ENCODE measurements at regions not wholly inside any gene's neighbourhood (a gene's known extent, or its start where the extent isn't known, plus 50 kb on each side); places are given as distances from the start of the nearest gene placed in this dataset.
"Not testable (repeated sequence)": the region's sequence is repeated elsewhere in the genome, so short reads cannot be mapped to it uniquely, and the experiment has no call there.

- no peak overlapping the region for H3K4me3 Mint-ChIP-seq (ENCODE audit: unreplicated experiment)
- no peaks in the 10 kb centered on the region for H3K27me3 Mint-ChIP-seq (ENCODE audit: unreplicated experiment)
- no peak for DNase-seq (ENCODE audit: extremely low spot score, unreplicated experiment)
- no peak overlapping the region for H3K27ac Mint-ChIP-seq (ENCODE audit: unreplicated experiment)
- TF ChIP-seq CTCF (IDR thresholded peaks at IDR 0.05): no peak
- no peaks in the 10 kb centered on the region for H3K36me3 Mint-ChIP-seq (ENCODE audit: unreplicated experiment)
- peaks cover 10% of the 10 kb centered on the region for H3K9me3 Mint-ChIP-seq (ENCODE audit: unreplicated experiment)
- no peaks in the 10 kb centered on the region for H3K4me1 Mint-ChIP-seq (ENCODE audit: unreplicated experiment)
Measured at GRCh38 chr2:4914551-4914950, 777.6 kb upstream of the SOX11 start.

GRCh38 chr2:4915357-4915756 lies 776.8 kb upstream of the SOX11 start:
- no peaks in the 10 kb centered on the region for H3K36me3 Mint-ChIP-seq (ENCODE audit: unreplicated experiment)
- H3K27me3 Mint-ChIP-seq (ENCODE audit: unreplicated experiment): no peaks in the 10 kb centered on the region
- no peak overlapping the region for H3K4me3 Mint-ChIP-seq (ENCODE audit: unreplicated experiment)
- no peaks in the 10 kb centered on the region for H3K4me1 Mint-ChIP-seq (ENCODE audit: unreplicated experiment)
- no peak for TF ChIP-seq CTCF (IDR thresholded peaks at IDR 0.05)
- no peak overlapping the region for H3K27ac Mint-ChIP-seq (ENCODE audit: unreplicated experiment)
- H3K9me3 Mint-ChIP-seq (ENCODE audit: unreplicated experiment): peaks cover 10% of the 10 kb centered on the region
- DNase-seq (ENCODE audit: extremely low spot score, unreplicated experiment): no peak

DNA sequence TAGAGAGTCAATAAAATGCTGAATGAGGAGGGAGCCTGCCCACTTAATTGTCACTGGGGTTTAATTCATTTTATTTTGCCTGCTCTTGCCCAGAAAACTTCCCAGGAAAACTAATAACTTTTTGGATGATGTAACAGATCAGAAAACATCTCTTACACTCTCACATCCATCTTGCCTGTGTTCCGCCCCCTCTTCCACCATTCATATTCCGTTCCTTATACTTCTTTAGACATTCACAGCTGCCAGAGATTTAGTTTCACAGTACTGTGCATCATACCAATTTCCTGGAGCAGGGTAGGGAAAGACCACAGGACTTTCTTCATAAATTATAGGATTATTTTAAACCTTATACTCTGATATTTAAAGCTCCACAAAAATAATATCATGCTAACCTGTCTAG lies 776.1 kb upstream of the SOX11 start:
- no peak overlapping the region for H3K27ac Mint-ChIP-seq (ENCODE audit: unreplicated experiment)
- H3K27me3 Mint-ChIP-seq (ENCODE audit: unreplicated experiment): no peaks in the 10 kb centered on the region
- H3K36me3 Mint-ChIP-seq (ENCODE audit: unreplicated experiment): no peaks in the 10 kb centered on the region

DNA sequence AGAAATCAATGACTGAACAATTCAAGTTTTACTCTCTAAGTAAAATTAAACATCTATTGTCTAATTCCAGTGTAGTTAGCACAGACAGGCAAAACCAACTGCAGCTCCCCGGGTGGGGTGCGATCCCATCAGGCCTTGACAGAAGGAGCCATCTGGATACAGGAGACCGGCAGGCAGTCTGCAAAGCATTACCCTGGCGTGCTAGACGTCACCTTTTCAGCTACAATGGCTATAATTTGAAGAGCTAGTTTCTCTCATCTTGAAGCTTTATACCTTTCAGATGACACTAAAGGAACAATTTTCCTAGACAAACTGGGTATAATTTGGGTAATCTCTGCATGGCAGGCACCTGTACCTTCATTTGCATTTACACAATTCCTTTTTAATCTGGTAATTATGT lies 761.5 kb upstream of the SOX11 start:
- TF ChIP-seq CTCF (IDR thresholded peaks at IDR 0.05): no peak
- H3K27me3 Mint-ChIP-seq (ENCODE audit: unreplicated experiment): no peaks in the 10 kb centered on the region
- no peak for DNase-seq (ENCODE audit: extremely low spot score, unreplicated experiment)
- H3K9me3 Mint-ChIP-seq (ENCODE audit: unreplicated experiment): peaks cover 23% of the 10 kb centered on the region
- no peak overlapping the region for H3K27ac Mint-ChIP-seq (ENCODE audit: unreplicated experiment)
- no peak overlapping the region for H3K4me3 Mint-ChIP-seq (ENCODE audit: unreplicated experiment)
- no peaks in the 10 kb centered on the region for H3K36me3 Mint-ChIP-seq (ENCODE audit: unreplicated experiment)
- no peaks in the 10 kb centered on the region for H3K4me1 Mint-ChIP-seq (ENCODE audit: unreplicated experiment)

More for the DNA sequence above, 776.1 kb upstream of the SOX11 start:
- no peak for DNase-seq (ENCODE audit: extremely low spot score, unreplicated experiment)
- H3K4me1 Mint-ChIP-seq (ENCODE audit: unreplicated experiment): no peaks in the 10 kb centered on the region
- no peak overlapping the region for H3K4me3 Mint-ChIP-seq (ENCODE audit: unreplicated experiment)
- peaks cover 10% of the 10 kb centered on the region for H3K9me3 Mint-ChIP-seq (ENCODE audit: unreplicated experiment)
- TF ChIP-seq CTCF (IDR thresholded peaks at IDR 0.05): no peak

DNA sequence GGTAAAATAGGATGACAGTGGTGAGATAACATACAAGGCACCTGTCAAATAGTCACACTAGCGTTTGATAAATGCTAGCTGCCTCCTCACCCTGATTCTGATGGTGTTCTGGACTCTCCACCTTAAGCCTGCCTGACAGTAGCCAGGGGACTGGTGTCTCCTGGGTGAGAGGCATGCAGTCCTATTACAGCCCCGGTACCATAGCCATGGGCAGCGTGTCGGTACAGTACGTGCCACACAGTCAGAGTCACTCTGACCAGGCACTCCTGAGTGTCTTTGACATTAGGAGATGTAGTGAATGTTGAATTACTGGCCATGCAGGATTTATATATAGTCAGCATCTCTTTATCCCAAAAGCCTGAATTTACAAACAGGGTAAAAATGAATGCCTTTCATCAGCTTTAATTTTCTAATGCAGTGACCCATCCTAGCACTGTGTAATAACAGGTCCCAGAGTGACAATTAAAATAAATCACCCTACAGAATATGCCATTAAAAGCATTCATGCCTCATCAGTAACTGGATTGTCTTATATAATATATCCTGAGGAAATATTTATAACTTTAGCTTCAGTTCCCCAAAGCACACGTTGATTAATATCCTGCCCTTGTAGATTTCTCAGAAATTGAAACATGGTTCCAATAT lies 760.3 kb upstream of the SOX11 start:
- no peak for TF ChIP-seq CTCF (IDR thresholded peaks at IDR 0.05)
- Mint-ChIP-seq H3K9me3 (ENCODE audit: unreplicated experiment) (peaks cover 23% of the 10 kb centered on the region), H3K27me3 (ENCODE audit: unreplicated experiment) (no peaks in the 10 kb centered on the region), H3K4me3 (ENCODE audit: unreplicated experiment) (no peak overlapping the region), H3K27ac (ENCODE audit: unreplicated experiment) (no peak overlapping the region), H3K4me1 (ENCODE audit: unreplicated experiment) (no peaks in the 10 kb centered on the region), H3K36me3 (ENCODE audit: unreplicated experiment) (no peaks in the 10 kb centered on the region)
- no peak for DNase-seq (ENCODE audit: extremely low spot score, unreplicated experiment)

DNA sequence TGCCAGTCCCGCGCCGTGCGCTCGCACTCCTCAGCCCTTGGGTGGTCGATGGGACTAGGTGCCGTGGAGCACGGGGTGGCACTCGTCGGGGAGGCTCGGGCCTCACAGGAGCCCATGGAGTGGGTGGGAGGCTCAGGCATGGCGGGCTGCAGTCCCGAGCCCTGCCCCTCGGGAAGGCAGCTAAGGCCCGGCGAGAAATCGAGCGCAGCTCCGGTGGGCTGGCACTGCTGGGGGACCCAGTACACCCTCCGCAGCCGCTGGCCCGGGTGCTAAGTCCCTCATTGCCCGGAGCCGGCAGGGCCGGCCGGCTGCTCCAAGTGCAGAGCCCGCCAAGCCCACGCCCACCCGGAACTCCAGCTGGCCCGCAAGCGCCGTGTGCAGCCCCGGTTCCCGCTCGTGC lies 756.9 kb upstream of the SOX11 start:
- not testable (repeated sequence) for H3K36me3 Mint-ChIP-seq (ENCODE audit: unreplicated experiment); H3K27ac Mint-ChIP-seq (ENCODE audit: unreplicated experiment); DNase-seq (ENCODE audit: extremely low spot score, unreplicated experiment); H3K27me3 Mint-ChIP-seq (ENCODE audit: unreplicated experiment); H3K4me3 Mint-ChIP-seq (ENCODE audit: unreplicated experiment)
- H3K9me3 Mint-ChIP-seq (ENCODE audit: unreplicated experiment): peaks cover 15% of the 10 kb centered on the region
- peaks cover 14% of the 10 kb centered on the region for H3K4me1 Mint-ChIP-seq (ENCODE audit: unreplicated experiment)

All from osteocyte (in vitro differentiated cells).